Stimulated activated CD4-positive, alpha-beta T cell treated with anti-CD3 and anti-CD28 coated beads, Interleukin-4, amount 100 ng/mL, for 4 hours (primary cell): ENCODE measurements at regions not wholly inside any gene's neighbourhood (a gene's known extent, or its start where the extent isn't known, plus 50 kb on each side); places are given as distances from the start of the nearest gene placed in this dataset.

Experiments
- DNase-seq, 2 experiments: peaks; one replicate each; pipeline ENCODE4 v3.0.0-alpha.2; 2020

DNA sequence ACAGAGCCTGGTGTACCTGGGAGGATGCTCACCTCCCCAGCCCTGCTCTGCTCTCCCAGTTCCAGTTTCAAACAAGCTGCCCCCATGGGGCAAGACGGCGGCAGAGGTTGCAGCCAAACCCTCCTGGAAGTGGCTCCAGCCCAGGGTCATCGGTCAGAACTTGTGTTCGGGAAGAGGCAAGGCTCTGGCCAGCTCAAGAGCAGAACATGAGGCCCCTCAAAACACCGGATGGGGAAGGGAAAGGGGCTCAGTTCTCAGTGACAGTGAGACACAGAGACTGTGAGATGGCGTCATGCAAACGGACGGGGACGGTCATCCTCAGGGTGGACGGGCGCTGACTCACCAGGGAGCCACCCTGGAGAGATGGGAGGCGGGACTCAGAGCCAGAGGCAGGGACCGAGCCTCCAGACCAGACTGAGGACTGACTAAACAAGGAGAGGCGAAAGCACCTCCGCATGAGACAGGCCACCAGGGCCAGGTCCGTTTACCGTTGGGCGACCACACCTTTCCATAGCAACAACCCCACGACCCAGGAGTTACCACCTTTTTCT, 63.9 kb upstream of the GALNT9 start:
- DNase-seq: no peak

DNA sequence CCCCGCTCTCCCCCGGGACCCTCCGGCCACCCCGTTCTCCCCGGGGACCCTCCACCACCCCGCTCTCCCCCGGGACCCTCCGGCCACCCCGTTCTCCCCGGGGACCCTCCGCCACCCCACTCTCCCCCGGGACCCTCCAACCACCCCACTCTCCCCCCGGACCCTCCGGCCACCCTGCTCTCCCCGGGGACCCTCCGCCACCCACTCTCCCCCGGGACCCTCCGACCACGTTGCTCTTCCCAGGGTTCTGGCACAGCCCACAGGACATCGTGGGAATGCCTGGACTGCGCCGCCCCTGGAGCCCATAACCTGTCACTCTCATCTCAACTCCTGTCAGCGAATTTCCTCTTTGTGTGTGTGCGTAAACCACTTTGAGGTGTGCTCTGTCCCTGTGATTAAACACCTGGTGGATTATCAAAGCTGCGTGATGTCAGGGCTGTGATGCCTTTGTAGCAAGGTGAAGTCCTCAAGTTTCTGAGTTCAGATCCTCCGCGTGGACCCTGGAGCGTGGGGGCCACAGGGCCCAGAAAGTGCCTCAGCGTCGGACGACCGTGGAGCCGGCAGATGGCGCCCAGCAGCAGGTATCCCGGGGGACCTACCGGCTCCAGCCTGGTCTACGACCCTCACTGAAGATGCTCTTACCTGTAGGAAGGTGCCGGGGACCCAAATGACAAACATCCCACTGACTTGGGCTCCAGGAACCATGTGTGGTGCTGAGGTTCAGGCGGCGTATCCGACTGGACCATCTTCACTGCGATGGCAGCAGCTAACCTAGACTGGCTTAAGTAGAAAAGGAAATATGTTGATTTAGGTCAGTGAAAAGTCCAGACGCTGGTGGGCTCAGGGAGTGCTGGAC, 63.2 kb upstream of the GALNT9 start:
- no peak for DNase-seq

DNA sequence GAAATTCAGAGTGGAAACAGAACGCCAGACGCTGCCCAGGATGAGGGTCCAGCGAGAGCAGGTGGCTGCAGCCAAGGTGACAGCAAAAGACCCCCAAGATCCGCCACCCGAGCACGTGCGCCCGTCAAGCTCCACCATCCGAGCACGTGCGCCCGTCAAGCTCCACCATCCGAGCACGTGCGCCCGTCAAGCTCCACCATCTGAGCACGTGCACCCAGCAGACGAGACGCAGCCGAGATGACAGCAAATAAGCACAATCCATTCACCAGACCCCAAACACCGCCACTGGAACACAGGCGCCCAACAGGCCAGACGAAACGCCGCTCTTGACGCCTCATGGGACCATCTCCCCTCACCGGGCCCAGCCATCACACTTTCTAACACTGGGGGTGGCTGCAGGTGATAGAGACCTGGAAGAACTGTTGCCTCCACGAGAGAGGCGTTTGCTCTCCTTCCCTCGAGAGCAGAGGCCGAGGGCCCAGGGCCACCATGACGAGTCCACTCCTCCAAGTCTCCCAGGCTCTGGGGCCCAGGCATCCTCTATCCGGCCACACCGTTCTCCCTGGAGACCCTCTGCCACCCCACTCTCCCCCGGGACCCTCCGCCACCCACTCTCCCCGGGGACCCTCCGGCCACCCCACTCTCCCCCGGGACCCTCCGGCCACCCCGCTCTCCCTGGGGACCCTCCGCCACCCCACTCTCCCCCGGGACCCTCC, 62.1 kb upstream of the GALNT9 start:
- DNase-seq: no peak

DNA sequence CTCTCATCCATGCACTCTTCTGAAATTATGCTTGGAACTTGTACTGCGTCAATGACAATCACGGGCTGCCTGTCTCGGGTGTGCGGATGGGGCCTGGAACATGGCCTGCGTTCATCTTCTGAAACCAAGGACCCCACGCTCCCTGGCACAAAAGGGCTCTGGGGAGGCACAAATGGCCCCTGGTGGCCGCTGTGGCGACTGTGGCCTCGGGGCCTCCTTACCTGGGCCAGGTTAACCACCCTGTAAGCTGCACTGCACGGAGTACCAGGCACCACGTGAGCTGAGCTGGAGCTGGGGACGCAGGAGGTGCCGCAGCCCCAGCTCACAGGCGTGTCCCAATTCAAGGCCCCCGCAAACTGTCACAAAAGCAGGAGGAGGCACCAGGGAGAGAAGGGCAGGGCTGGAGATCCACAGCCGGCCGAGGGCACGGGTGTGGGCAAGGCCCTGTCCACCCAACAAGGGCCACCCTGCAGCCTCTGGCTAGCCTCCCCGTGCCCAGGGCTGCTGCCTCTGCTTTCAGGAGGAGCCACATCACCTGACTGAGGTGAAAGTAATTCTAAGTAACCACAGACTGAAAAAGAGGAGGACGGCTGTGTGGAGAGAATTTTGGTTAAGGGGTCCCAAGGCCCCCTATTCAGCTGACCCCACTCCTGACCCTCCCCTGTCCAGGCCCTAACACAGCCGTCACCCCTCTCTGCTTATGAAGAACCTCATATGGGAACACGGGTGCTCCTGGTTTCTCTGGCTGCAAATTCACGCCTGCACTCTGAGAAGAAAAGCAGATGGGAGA, 61.1 kb upstream of the GALNT9 start:
- DNase-seq: no peak

DNA sequence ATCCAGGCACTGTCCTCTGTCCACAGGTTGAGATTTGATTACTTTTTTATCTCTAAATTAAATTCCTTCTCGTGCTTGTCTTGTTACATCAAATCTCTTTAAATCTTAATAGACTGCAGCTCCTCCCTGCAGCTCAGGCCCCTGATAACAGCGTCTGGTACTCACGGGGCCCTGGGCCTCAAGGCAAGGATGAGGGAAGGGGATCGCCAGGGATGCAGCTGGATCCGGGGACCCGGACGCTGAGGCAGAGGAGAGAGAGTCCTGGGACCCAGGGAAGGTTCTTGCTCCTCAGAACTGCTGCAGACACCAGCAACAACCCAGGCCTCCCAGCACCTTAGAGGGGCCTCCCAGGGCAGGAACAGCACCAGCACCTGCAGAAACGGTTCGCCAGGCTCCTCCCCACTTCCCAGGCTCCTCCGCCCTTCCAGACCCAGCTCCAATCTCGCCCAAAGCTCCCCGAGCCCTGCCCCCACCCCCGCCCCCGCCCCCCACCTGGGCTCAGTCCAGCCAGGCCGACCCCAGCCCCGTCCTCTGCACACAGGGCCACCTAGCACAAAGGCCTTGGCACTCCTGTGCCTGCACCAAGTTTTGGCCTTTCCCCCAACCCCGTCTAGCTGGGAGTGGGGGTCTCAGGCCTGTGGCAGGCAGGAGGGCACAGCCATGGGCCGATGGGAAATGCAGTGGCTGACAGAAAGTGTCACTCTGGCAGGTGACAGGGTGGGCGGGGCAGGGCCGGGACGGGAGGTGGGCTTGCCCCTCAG, 60.3 kb upstream of the GALNT9 start:
- DNase-seq: no peak

DNA sequence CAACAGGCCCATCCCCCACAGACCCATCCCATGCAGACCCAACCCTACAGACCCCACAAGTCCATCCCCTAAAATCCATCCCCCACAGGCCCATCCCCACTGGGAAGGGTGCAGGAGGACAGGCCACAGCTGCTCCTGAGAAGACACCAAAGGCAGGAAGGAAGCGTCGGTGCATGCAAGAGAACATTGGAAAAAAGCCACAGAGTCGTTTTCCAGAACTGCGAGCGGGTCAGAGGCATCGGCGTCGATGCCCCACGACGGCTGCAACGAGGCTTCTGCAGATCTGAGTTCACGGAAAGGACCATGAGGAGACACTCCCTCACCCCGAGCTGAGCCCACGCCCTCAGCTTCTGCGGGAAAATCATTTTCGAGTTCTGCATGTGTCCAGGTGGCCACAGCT, 59.6 kb upstream of the GALNT9 start:
- DNase-seq: no peak

DNA sequence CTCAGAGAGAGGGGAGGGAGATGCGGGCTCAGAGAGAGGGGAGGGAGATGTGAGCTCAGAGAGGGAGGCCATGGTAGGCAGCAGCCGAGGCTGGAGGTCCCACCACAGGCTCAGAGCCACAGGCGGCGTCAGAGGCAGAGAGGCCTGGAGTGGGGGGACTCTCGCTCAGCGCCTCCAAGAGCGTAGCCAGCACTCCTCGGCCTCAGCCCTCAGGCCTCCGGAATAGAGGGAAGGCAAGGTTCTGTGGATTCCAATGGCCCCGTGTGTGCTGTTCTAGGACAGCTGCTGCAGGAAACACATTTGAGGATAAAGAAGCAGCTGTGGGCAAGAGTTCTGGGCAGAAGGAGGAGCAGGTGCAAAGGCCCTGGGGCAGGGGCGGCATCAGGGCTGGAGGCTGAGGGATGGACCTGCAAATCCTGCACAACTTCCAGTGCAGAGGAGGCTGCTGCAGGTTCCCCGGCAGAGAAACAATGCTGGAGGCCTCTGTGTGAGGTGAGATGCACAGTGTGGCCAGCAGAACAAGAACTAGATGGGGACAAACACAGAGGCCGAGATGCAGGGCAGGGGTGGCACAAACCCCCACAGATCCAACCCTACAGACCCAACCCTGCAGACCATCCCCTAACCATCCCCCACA, 59.1 kb upstream of the GALNT9 start:
- no peak for DNase-seq

DNA sequence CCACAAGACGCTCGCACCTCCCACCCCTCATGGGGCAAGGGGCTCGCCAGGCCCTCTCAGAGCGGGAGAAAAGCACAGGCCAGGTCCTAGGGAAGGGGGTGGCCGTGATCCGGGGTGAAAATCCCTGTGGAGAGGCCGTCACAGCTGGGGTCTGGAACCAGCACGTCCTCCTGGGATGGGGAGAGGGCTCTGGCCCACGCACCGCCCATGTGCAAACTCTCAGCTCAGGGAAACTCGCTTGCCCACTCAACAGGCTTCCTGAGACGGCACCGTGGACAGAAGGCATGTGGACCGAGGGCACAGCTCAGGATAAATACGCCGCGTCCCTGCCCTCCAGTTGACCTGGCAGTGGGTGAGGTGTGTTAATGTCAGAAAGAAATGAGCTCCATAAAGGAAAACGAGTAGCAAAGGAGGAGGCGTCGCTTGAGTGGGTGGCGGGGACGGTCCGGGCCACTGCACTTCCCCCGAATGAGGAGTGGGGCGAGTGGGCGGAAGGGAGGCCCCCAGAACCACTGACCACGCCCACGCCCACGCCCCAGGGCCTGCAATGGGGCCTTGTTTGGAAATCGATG, 57.6 kb upstream of the GALNT9 start:
- no peak for DNase-seq

DNA sequence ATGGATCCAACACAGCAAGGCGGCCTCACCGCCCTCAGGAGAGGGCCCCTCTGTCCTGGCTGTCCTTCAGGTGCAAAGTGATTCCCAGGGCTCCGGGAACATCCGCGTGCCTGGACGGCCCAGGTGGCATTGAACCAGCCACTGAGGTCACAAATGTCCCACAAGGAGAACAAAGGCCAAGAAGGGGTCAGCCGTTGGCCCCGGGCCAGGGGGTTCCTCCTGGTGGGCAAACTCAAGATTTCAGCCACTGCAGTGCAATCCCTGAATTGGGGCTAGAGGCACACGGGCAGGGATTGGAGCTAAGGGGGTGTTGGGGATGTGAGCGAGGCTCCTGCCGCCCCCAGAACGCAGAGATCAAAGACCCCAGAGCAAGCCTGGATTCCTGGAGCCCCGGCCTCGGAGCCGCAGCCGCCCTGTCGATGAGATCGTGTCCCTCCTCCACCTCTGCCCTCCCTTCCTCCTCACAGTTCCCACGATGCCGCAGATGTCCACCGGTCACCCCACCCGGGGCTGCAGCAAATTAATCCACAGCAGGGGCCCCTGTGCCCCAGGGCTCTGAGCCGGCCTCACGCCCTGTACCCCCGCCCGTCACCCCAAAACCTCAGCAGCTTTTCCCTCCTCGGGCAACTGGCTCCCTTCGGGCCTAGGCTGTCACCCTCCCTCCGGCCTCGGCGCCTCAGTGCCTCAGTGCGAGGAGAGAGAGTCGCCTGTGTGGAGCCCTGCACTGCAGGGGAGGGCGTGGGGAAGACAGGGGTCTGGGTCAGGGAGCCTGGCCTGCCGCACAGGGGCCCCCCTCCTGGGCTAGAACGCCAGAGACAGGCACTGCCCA, 56.7 kb upstream of the GALNT9 start:
- DNase-seq: no peak

DNA sequence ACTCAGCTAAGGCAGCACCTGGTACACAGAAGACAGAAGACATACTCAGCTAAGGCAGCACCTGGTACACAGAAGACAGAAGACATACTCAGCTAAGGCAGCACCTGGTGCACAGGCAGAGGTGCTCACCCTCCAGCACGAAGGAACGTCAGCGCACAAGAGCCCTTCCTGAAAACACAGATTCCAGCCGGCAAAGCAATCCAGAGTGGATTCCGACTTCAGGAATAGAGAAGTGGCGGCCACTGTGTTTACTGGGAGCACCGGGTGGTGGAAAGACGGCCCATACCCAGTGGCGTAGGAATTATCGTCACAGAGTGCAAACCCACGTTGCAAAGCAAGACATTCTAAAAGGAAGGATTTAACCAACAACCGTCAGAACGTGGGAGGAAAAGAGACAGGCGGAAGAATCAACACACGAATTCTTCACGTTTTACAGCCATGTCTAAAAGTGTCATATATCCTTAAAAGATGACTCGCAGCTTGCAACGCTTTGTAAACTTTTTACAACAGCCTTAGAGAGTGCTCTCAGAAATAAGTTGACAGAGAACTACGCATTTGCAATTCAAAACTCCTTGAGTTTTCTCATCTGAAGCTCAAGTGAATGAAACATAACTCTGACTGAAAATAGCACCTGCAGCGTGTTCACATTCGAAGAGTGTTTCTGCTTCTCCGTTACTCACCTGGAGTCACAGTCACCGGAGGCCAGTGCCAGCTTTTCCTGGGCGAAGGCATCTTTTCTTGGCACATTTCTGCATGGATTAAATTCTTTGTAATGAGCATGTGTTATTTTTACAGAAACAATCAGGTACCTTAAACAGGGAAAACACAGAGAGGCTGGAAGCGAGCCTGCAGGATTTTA, 55.8 kb upstream of the GALNT9 start:
- DNase-seq: no peak

DNA sequence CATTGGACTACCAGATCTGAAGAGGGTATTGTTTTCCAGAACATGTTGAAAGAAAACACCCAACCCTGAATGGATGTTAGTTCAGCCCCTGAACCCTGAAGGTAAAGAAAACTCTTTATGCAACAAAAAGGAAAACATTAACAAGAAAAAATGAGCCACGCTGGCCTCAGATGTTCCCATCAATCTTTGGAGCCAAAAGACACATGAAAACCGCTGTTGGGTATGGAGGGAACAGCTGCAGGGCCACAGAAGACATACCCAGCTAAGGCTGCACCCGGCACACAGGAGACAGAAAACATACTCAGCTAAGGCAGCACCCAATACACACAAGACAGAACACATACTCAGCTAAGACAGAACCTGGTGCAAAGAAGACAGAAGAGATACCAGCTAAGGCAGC, 51.3 kb upstream of the GALNT9 start:
- DNase-seq: no peak

DNA sequence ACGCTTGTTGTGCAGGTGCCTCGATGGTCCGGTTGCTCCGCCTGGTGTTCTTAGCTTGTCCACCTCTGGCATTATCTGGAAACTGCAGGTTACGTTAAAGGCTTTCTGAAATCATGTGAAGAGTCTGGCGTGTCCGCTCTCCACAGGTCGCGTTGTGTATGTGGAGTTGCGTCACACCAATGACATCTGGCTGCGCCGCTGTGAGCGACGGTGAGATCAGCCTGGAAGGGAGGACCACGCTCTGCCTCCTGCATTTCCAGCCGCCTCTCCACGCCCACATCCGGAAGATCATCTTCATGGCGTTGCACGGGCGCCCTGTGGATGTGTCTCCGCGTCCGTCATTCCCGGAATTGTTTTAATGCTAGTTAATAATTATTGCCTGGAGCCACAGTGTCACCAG, 50.6 kb upstream of the GALNT9 start:
- no peak for DNase-seq

DNA sequence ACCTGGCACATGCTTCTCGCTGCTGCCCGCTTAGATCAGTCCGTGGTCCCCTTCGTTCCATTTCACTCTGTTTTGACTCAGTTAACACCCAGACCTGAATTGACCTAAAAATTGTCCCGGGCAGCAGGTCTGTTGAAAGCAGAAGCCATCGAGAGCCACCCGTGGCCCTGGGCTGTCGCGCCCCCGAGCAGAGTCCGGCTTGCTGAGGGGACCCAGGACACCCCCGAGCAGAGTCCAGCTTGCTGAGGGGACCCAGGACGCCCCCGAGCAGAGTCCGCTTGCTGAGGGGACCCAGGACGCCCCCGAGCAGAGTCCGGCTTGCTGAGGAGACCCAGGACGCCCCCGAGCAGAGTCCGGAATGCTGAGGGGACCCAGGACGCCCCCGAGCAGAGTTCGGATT, 50.2 kb upstream of the GALNT9 start:
- no peak for DNase-seq
